Gastroesophageal sphincter (tissue), 4 donors: ENCODE measurements at regions not wholly inside any gene's neighbourhood (a gene's known extent, or its start where the extent isn't known, plus 50 kb on each side); places are given as distances from the start of the nearest gene placed in this dataset.

Source experiments
- ATAC-seq: fragments of 150-250 bp; one replicate; pipeline ENCODE4 v1.9.1; 2016; ENCODE audit warnings: mild to moderate bottlenecking, moderate library complexity
- H3K27ac ChIP-seq, 4 donors: fragments of 200-600 bp; sonication (generic) in 3 of 4; 1 replicate in 3 of 4; 2 replicates in 1 of 4; pipeline ENCODE4 v1.5.1; 2016 to 2019
- H3K27me3 ChIP-seq: fragments of 200-600 bp; sonication (generic); one replicate; pipeline ENCODE4 v1.5.1; 2019
- H3K36me3 ChIP-seq, 2 donors: fragments of 200-600 bp; sonication (generic); one replicate each; pipeline ENCODE4 v1.5.1; 2019; ENCODE audit warnings: control low read depth in 1 of 2
- H3K4me1 ChIP-seq, 3 donors: fragments of 200-600 bp; sonication (generic); 1 replicate in 2 of 3; 2 replicates in 1 of 3; pipeline ENCODE4 v1.5.1; 2016 to 2019; ENCODE audit warnings: control low read depth in 2 of 3
- H3K4me3 ChIP-seq, 2 donors: fragments of 200-600 bp; sonication (generic); one replicate each; pipeline ENCODE4 v1.5.1; 2019; ENCODE audit warnings: mild to moderate bottlenecking in 1 of 2, moderate library complexity in 1 of 2
- H3K9me3 ChIP-seq, 3 donors: fragments of 200-600 bp; sonication (generic); one replicate each; pipeline ENCODE4 v1.5.1; 2017 to 2019; ENCODE audit warnings: control low read depth in 2 of 3
- EP300 ChIP-seq: sonication (generic); formaldehyde crosslinking; IDR thresholded peaks from one replicate; pipeline ENCODE4 v1.6.1; 2017; ENCODE audit warnings: antibody characterized with exemption, mild to moderate bottlenecking
- POLR2A ChIP-seq, 2 donors: fragments of 450-650 bp; IDR thresholded peaks; one replicate each; pipeline ENCODE4 v1.6.1; 2017; ENCODE audit warnings: antibody characterized with exemption in 2 of 2, mild to moderate bottlenecking in 2 of 2, moderate library complexity in 1 of 2
- POLR2AphosphoS5 ChIP-seq: sonication (generic); formaldehyde crosslinking; IDR thresholded peaks from one replicate; pipeline ENCODE4 v1.6.1; 2017; ENCODE audit warnings: antibody characterized with exemption
- WGBS, 2 donors: methylation state at CpG; one replicate each; pipeline ENCODE4 v1.1.5; 2018; ENCODE audit warnings: low coverage in 1 of 2; 5-methylcytosine and 5-hydroxymethylcytosine counted together
- TF ChIP-seq, protein P1 (sequence below), 4 experiments: fragments of 200-600 bp in 2 of 4; fragments of 450-650 bp in 2 of 4; sonication (generic) in 1 of 4; IDR thresholded peaks; one replicate each; pipeline ENCODE4 v1.5.1; 2017 to 2019; ENCODE audit warnings: antibody characterized with exemption in 4 of 4, mild to moderate bottlenecking in 2 of 4, moderate library complexity in 2 of 4

DNA sequence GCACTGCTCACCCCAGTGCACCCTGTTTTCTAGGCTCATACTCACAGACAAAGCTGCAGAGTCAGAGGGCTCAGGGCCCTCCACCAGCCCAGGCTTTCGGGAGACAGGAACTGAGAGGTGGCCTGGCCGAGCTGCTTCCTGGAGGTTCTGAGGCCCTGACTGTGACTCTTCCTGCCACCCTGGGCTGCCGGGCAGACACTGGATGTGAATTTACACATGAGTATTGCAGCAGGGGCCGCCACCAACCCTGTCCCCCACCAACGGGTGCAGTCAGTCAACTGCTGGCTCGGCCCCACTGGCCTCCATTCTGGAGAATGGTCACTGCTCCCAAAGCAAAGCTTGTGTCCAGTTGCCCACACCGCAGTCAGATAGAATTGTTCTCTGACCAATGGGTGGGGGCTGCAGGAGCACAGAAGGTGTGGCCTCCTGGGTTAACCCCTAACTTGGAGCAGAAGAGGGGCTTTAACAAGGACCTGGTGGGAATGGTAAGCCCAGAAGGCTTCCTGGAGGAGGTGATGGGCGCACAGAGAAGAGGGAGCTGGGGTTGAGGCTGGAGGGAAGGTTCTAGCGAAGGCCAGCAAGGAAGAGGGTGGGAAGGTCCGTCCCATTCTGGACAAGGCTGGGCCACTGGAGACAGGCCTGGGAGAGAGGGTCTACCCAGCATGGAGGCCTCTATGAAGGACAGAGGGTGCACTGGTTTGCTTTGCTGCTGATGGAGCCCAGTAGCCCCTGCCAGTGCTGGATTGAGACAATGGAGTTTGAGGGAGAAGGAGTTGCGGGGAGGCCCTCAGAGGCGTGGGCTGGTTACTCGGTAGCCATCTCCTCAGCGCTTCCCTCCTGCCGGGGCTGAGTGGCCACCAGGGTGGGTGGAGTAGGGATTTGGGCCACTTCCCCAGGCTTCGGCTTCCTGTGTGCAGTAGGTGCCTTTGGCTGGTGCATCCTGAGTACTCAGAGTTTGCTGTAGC, 135.3 kb downstream of the CPZ start:
- H3K36me3 ChIP-seq: no peaks in the 10 kb centered on the region
- H3K27me3 ChIP-seq: peaks cover 62% of the 10 kb centered on the region
- H3K4me3 ChIP-seq: no peak overlapping the region
- H3K27ac ChIP-seq: no peak overlapping the region
- TF ChIP-seq EP300 (no peak), POLR2AphosphoS5 (no peak), POLR2A (IDR thresholded peaks at IDR 0.05) (no peak)
- TF ChIP-seq, protein P1, sequence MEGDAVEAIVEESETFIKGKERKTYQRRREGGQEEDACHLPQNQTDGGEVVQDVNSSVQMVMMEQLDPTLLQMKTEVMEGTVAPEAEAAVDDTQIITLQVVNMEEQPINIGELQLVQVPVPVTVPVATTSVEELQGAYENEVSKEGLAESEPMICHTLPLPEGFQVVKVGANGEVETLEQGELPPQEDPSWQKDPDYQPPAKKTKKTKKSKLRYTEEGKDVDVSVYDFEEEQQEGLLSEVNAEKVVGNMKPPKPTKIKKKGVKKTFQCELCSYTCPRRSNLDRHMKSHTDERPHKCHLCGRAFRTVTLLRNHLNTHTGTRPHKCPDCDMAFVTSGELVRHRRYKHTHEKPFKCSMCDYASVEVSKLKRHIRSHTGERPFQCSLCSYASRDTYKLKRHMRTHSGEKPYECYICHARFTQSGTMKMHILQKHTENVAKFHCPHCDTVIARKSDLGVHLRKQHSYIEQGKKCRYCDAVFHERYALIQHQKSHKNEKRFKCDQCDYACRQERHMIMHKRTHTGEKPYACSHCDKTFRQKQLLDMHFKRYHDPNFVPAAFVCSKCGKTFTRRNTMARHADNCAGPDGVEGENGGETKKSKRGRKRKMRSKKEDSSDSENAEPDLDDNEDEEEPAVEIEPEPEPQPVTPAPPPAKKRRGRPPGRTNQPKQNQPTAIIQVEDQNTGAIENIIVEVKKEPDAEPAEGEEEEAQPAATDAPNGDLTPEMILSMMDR (IDR thresholded peaks at IDR 0.05): no peak
- 83 to 100% methylated on average over 1 to 8 of the region's 16 CpGs for WGBS, 2 donors
- no peak for ATAC-seq
- no peaks in the 10 kb centered on the region for H3K4me1 ChIP-seq
- H3K9me3 ChIP-seq: peaks cover 0 to 5% (median 0%) of the 10 kb centered on the region in 3 donors

DNA sequence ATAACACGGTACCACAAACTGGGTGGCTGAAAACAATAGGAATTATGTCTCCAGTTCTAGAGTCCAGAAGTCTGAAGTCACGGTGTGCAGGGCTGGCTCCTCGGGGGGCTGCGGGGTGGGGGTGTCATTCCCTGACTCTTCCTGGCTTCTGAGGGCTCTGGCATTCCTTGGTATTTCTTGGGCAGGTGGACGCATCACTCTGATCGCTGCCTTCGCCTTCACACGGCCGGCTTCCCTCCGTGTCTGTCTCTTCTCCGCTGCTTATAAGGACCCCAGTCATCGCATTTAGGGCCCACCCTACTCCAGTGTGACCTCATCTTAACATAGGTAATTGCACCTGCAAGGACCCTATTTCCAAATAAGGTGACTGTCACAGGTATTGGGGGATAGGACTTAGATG, 134.6 kb downstream of the CPZ start:
- no peaks in the 10 kb centered on the region for H3K36me3 ChIP-seq
- no peak for ATAC-seq
- WGBS, 2 donors: 44 to 64% methylated on average over 4 to 5 of the region's 12 CpGs
- no peak overlapping the region for H3K27ac ChIP-seq
- no peaks in the 10 kb centered on the region for H3K4me1 ChIP-seq
- no peak for TF ChIP-seq POLR2AphosphoS5
- TF ChIP-seq EP300: no peak
- TF ChIP-seq POLR2A (IDR thresholded peaks at IDR 0.05): no peak
- TF ChIP-seq, protein P1 (IDR thresholded peaks at IDR 0.05): no peak
- H3K9me3 ChIP-seq: no peaks in the 10 kb centered on the region
- H3K27me3 ChIP-seq: peaks cover 66% of the 10 kb centered on the region
- H3K4me3 ChIP-seq: no peak overlapping the region

DNA sequence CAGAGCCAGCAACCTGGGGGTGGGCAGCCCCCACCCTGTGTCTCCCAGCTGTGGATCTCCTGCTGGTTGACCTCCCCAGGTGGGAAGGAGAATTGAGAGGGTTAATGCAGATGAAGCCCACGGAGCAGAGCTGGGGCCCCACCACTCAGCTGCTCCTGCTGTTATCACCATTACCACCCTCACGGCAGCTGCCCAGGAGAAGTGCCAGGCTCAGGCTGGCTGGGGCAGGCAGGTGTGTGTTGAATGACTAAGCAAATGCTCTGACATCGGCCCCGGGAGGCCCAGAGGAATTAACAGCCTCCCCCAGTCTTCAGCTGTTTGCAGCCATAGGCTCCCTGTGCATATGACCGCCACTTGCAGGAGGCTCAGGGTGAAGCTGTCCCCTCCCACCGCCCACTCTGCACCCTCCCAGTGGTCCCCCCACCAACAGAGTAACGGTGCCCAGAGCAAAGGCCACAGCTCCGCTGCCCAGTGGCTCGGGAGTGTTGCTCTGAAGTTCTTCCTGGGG, 133.8 kb downstream of the CPZ start:
- no peak for ATAC-seq
- no peak for TF ChIP-seq POLR2AphosphoS5
- TF ChIP-seq, protein P1 (IDR thresholded peaks at IDR 0.05): no peak
- no peak for TF ChIP-seq POLR2A (IDR thresholded peaks at IDR 0.05)
- no peak for TF ChIP-seq EP300
- no peaks in the 10 kb centered on the region for H3K9me3 ChIP-seq
- peaks cover 66% of the 10 kb centered on the region for H3K27me3 ChIP-seq
- no peak overlapping the region for H3K4me3 ChIP-seq
- no peaks in the 10 kb centered on the region for H3K4me1 ChIP-seq
- WGBS, 2 donors: no CpG with 5 or more reads among the region's 9 CpGs
- H3K27ac ChIP-seq: no peak overlapping the region
- H3K36me3 ChIP-seq: no peaks in the 10 kb centered on the region

DNA sequence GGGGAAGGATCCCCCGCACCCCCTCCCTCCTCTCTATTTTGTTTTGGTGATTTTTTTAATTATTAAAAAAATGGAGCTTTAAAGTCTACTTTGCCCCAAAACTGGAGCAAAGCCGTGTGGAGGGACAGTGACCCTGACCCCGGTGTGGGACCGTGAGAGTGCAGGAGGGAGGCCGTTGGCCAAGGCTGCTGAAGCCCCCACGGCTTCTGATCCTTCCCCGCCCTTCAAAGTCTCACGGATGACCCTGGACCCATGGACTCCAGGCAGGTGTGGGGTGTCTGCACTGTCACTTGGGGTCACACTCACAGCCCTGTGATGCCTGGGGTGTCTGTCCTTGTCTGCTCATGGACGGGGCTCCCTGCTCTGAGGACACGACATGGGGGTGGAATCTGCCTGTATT, 133.3 kb downstream of the CPZ start:
- 20% methylated on average over 1 of the region's 10 CpGs; no CpG with 5 or more reads in 1 of the 2 donors for WGBS, 2 donors
- H3K36me3 ChIP-seq: no peaks in the 10 kb centered on the region
- ATAC-seq: no peak
- H3K27me3 ChIP-seq: peaks cover 66% of the 10 kb centered on the region
- H3K4me3 ChIP-seq: no peak overlapping the region
- TF ChIP-seq, protein P1 (IDR thresholded peaks at IDR 0.05): no peak
- no peak for TF ChIP-seq POLR2A (IDR thresholded peaks at IDR 0.05)
- TF ChIP-seq EP300: no peak
- no peak for TF ChIP-seq POLR2AphosphoS5
- no peaks in the 10 kb centered on the region for H3K9me3 ChIP-seq
- H3K27ac ChIP-seq: no peak overlapping the region
- no peaks in the 10 kb centered on the region for H3K4me1 ChIP-seq
